ENCODE measurements at regions not wholly inside any gene's neighbourhood (a gene's known extent, or its start where the extent isn't known, plus 50 kb on each side); places are given as distances from the start of the nearest gene placed in this dataset.

DNA sequence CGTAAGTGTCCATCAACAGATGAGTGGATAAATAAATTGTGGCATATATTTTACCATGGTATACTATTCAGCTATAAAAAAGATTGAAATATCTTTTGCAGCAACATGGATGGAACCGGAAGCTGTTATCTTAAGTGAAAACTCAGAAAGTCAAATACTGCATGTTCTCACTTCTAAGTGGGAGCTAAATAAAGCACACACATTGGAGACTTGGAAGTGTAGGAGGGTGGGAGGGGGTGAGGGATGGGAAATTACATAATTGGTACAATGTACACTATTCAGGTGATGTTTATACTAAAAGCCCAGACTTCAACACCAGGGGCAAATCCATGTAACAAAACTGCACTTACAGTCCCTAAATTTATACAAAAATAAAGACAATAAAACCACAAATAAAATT lies 72.6 kb upstream of the SPRY1 start:
- DNase-seq (ENCODE audit: low spot score), result no peak
- in situ Hi-C loops (cut with MboI; ENCODE audit: low pct_unique_long_range_greater_than_20kb, low sequenced_read_pairs, unreplicated experiment), result no loop called here
- TF ChIP-seq CTCF (IDR thresholded peaks at IDR 0.05; ENCODE audit: extremely low read depth, insufficient read depth, missing control alignments), result no peak

GRCh38 chr4:123325241-123325681 lies 71.3 kb upstream of the SPRY1 start:
- in situ Hi-C loops (cut with MboI; ENCODE audit: low pct_unique_long_range_greater_than_20kb, low sequenced_read_pairs, unreplicated experiment), result no loop called here
- DNase-seq (ENCODE audit: low spot score), result peak; percentile 36
- no peak for TF ChIP-seq CTCF (IDR thresholded peaks at IDR 0.05; ENCODE audit: extremely low read depth, insufficient read depth, missing control alignments)

- in situ Hi-C loops (cut with MboI; ENCODE audit: low pct_unique_long_range_greater_than_20kb, low sequenced_read_pairs, unreplicated experiment), result no loop called here
- no peak for DNase-seq (ENCODE audit: low spot score)
- no peak for TF ChIP-seq CTCF (IDR thresholded peaks at IDR 0.05; ENCODE audit: extremely low read depth, insufficient read depth, missing control alignments)
Measured at GRCh38 chr4:123327346-123327745, 69.2 kb upstream of the SPRY1 start.

- in situ Hi-C loops (cut with MboI; ENCODE audit: low pct_unique_long_range_greater_than_20kb, low sequenced_read_pairs, unreplicated experiment), result no loop called here
- TF ChIP-seq CTCF (IDR thresholded peaks at IDR 0.05; ENCODE audit: extremely low read depth, insufficient read depth, missing control alignments), result no peak
- no peak for DNase-seq (ENCODE audit: low spot score)
Measured at GRCh38 chr4:123327846-123328429, 68.7 kb upstream of the SPRY1 start.

GRCh38 chr4:123338715-123339114 lies 57.9 kb upstream of the SPRY1 start:
- in situ Hi-C loops (cut with MboI; ENCODE audit: low pct_unique_long_range_greater_than_20kb, low sequenced_read_pairs, unreplicated experiment), result no loop called here
- no peak for TF ChIP-seq CTCF (IDR thresholded peaks at IDR 0.05; ENCODE audit: extremely low read depth, insufficient read depth, missing control alignments)
- no peak for DNase-seq (ENCODE audit: low spot score)

DNA sequence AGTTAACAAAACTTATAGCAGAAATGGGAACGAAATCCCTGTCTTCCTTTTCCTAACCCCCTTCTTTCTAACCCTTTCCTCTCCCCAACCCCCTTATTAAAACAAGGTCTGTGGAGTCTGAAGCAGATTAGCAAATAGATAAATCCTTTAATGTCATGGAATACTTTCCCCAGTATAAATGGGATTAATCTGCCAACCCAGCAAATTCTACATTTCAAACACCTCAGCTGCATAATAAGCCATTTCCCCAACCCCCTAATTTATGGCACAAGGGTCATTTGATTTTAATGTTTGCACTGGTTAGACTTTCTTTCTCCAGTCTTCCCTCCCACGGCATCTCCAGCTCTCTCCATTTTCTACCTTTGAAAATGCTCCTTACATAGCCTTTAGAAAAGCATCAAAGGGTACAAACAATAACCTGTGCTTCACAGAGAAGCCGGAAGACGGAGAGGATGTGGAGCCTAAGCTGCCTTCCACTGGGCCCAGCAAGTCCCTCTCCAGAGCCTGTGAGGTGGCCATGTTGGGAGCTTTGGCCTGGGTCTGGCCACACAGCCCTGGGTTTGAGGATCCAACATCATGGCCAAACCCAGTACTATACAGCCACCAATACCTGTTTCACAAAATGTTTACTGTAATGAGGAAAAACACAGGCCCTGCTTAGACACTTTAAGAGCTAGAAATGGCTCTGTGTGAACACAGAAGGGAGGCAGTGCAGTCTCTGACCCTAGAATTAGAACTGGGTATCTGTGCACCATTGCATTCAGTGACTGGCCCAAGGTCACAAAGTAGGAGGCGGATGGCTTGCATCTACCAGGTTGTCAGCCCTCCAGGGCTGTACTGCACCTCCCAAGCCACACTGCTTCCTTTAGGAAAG lies 56.9 kb upstream of the SPRY1 start:
- no peak for TF ChIP-seq CTCF (IDR thresholded peaks at IDR 0.05; ENCODE audit: extremely low read depth, insufficient read depth, missing control alignments)
- no peak for DNase-seq (ENCODE audit: low spot score)
- in situ Hi-C loops (cut with MboI; ENCODE audit: low pct_unique_long_range_greater_than_20kb, low sequenced_read_pairs, unreplicated experiment), result no loop called here

Data from GM13977 (cell line).